ENCODE measurements at regions not wholly inside any gene's neighbourhood (a gene's known extent, or its start where the extent isn't known, plus 50 kb on each side); places are given as distances from the start of the nearest gene placed in this dataset.

- TF ChIP-seq CTCF (IDR thresholded peaks at IDR 0.05; ENCODE audit: poor library complexity), result no peak
- no peak for TF ChIP-seq EZH2 (IDR thresholded peaks at IDR 0.05; ENCODE audit: borderline replicate concordance)
Measured at GRCh38 chr12:131622422-131622955, 88.4 kb upstream of the SFSWAP start.
